ENCODE measurements at regions not wholly inside any gene's neighbourhood (a gene's known extent, or its start where the extent isn't known, plus 50 kb on each side); places are given as distances from the start of the nearest gene placed in this dataset.

DNA sequence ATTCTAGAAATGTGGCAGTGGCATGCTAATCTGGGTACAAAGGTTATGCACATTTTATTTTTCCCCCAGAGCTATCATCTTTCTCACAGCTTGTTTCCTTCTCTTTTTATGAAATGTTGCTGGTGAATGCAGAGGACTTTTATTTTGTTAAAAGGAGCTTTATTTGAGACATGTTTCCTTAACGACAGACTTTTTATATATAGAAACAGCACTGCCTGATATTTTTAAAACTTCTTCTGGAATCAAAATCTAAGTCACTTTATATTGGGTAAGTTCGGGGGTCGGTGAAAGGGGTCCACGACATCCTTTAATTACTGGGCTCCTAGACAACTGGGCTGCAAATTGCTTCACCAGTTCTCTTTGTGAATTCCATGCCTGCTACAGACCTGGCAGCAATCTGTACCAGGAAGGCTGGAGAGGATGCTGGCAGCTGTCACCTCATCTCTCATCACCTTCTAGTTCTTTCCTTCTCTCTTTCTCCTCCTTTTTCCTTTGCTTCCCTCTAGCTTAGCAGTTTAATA, 464.7 kb downstream of the PDCD6IP start:
- H3K79me2 ChIP-seq (ENCODE audit: control insufficient read depth, insufficient read depth, low read length) = no peaks in the 10 kb centered on the region
- H2AFZ ChIP-seq (ENCODE audit: low read depth, low read length) = no peak overlapping the region
- TF ChIP-seq, protein P1, sequence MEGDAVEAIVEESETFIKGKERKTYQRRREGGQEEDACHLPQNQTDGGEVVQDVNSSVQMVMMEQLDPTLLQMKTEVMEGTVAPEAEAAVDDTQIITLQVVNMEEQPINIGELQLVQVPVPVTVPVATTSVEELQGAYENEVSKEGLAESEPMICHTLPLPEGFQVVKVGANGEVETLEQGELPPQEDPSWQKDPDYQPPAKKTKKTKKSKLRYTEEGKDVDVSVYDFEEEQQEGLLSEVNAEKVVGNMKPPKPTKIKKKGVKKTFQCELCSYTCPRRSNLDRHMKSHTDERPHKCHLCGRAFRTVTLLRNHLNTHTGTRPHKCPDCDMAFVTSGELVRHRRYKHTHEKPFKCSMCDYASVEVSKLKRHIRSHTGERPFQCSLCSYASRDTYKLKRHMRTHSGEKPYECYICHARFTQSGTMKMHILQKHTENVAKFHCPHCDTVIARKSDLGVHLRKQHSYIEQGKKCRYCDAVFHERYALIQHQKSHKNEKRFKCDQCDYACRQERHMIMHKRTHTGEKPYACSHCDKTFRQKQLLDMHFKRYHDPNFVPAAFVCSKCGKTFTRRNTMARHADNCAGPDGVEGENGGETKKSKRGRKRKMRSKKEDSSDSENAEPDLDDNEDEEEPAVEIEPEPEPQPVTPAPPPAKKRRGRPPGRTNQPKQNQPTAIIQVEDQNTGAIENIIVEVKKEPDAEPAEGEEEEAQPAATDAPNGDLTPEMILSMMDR (IDR thresholded peaks at IDR 0.05; ENCODE audit: extremely low read depth in 1 of 2, insufficient read depth in 1 of 2, low read depth in 1 of 2, low read length in 2 of 2) = no peak
- TF ChIP-seq EZH2 (IDR thresholded peaks at IDR 0.05; ENCODE audit: borderline replicate concordance, low read depth, low read length, severe bottlenecking) = no peak
- no peak for TF ChIP-seq POLR2A (IDR thresholded peaks at IDR 0.05; ENCODE audit: low read depth, low read length)
- TF ChIP-seq POLR2AphosphoS5 (IDR thresholded peaks at IDR 0.05; ENCODE audit: insufficient read depth, low read depth, low read length) = no peak
- TF ChIP-seq, protein P2, sequence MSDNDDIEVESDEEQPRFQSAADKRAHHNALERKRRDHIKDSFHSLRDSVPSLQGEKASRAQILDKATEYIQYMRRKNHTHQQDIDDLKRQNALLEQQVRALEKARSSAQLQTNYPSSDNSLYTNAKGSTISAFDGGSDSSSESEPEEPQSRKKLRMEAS (IDR thresholded peaks at IDR 0.05; ENCODE audit: insufficient read depth, insufficient read length) = no peak
- no peak for TF ChIP-seq JUN (IDR thresholded peaks at IDR 0.05; ENCODE audit: borderline replicate concordance, insufficient read depth, insufficient read length, low read depth)
- no peak for TF ChIP-seq MYC (IDR thresholded peaks at IDR 0.05; ENCODE audit: low read depth, low read length)
- no peak for TF ChIP-seq GATA2 (IDR thresholded peaks at IDR 0.05; ENCODE audit: insufficient read depth, insufficient read length, low read depth, low read length)
- no peak for TF ChIP-seq FOS (IDR thresholded peaks at IDR 0.05; ENCODE audit: borderline replicate concordance, insufficient read depth, low read length)
- BruUV-seq (replicated peaks) = no TSS peak
- no peak overlapping the region for H3K27ac ChIP-seq (ENCODE audit: insufficient read depth, low read depth, low read length)
- H3K36me3 ChIP-seq (ENCODE audit: control insufficient read depth in 2 of 2, extremely low read depth in 1 of 2, insufficient read depth in 2 of 2, low read length in 2 of 2) = no peaks in the 10 kb centered on the region
- FAIRE-seq = no peak
- no peaks in the 10 kb centered on the region for H3K9me1 ChIP-seq (replicated peaks; ENCODE audit: control insufficient read depth, extremely low read depth, insufficient read depth, low read length)
- H3K9ac ChIP-seq (replicated peaks; ENCODE audit: extremely low read depth, insufficient read depth, low read length) = no peak overlapping the region
- CTCF ChIA-PET = interaction anchor here (1.2 to 2.9 kb wide), 3 partner anchors 11 to 1683 kb away, joined by 4 to 10 read pairs (median 4); no protein-coding TSS in a partner anchor
- H4K20me1 ChIP-seq (replicated peaks; ENCODE audit: control insufficient read depth, extremely low read depth, insufficient read depth, low read length) = no peaks in the 10 kb centered on the region
- dilution Hi-C loops (cut with MboI; ENCODE audit: extremely low pct_ligation_motif_present, low sequenced_read_pairs) = no loop called here
- H3K4me3 ChIP-seq (replicated peaks in 1 of 3; ENCODE audit: insufficient read depth in 1 of 3, low read depth in 1 of 3, low read length in 3 of 3) = no peak overlapping the region
- DNase-seq (ENCODE audit: low read depth, low spot score) = peak; percentile 42
- H3K9me3 ChIP-seq (replicated peaks; ENCODE audit: control insufficient read depth, insufficient read depth, low read length) = no peaks in the 10 kb centered on the region
- H3K4me1 ChIP-seq (ENCODE audit: control insufficient read depth, extremely low read depth, insufficient read depth, low read length) = no peaks in the 10 kb centered on the region
- POLR2A ChIA-PET = no interaction called here
- intact Hi-C loops (cut with micrococcal nuclease) = loop anchor here (10.0 kb wide), 1 partner anchor 1682 kb away; no protein-coding TSS in a partner anchor
- H3K4me2 ChIP-seq (ENCODE audit: insufficient read depth, low read length) = no peak overlapping the region
- no peaks in the 10 kb centered on the region for H3K27me3 ChIP-seq (ENCODE audit: control insufficient read depth in 2 of 2, insufficient read depth in 2 of 2, low read length in 2 of 2)

All from endothelial cell of umbilical vein (primary cell).